Small intestine (tissue), 7 donors: ENCODE measurements at regions not wholly inside any gene's neighbourhood (a gene's known extent, or its start where the extent isn't known, plus 50 kb on each side); places are given as distances from the start of the nearest gene placed in this dataset.

Experiments
- DNase-seq, 2 donors: peaks; one replicate each; pipeline versions ENCODE4 v3.0.0 to v3.0.0-alpha.2; 2013
- FAIRE-seq: peaks from 2 replicates; lab custom pipeline; 2012; peaks lifted over from hg19 to GRCh38; lab: Jason Lieb, UNC
- H3K27ac ChIP-seq, 3 donors: one replicate each; pipeline ENCODE4 v1.5.1; 2013; ENCODE audit warnings: low read length in 2 of 3, mild to moderate bottlenecking in 2 of 3, control low read depth in 1 of 3, inconsistent platforms in 1 of 3, low read depth in 1 of 3, moderate library complexity in 1 of 3
- H3K27me3 ChIP-seq, 3 donors: one replicate each; pipeline ENCODE4 v1.6.1; 2013; ENCODE audit warnings: low read length in 3 of 3, inconsistent platforms in 1 of 3; ENCODE audit not compliant: control insufficient read depth in 3 of 3, insufficient read depth in 3 of 3
- H3K36me3 ChIP-seq, 3 donors: one replicate each; pipeline ENCODE4 v1.6.1; 2013; ENCODE audit warnings: low read length in 3 of 3, inconsistent platforms in 1 of 3, low read depth in 1 of 3, mild to moderate bottlenecking in 1 of 3, moderate library complexity in 1 of 3; ENCODE audit not compliant: control insufficient read depth in 3 of 3, insufficient read depth in 2 of 3
- H3K4me1 ChIP-seq, 3 donors: one replicate each; pipeline ENCODE4 v1.6.1; 2013; ENCODE audit warnings: low read length in 2 of 3, inconsistent platforms in 1 of 3, low read depth in 1 of 3, mild to moderate bottlenecking in 1 of 3, moderate library complexity in 1 of 3; ENCODE audit not compliant: control insufficient read depth in 3 of 3, insufficient read depth in 2 of 3
- H3K4me3 ChIP-seq, 3 donors: one replicate each; pipeline ENCODE4 v1.5.1; 2013; ENCODE audit warnings: low read length in 3 of 3, control low read depth in 1 of 3, inconsistent platforms in 1 of 3, low read depth in 1 of 3, mild to moderate bottlenecking in 1 of 3, moderate library complexity in 1 of 3
- H3K9me3 ChIP-seq, 2 donors: one replicate each; pipeline ENCODE4 v1.6.1; 2013; ENCODE audit warnings: low read depth in 1 of 2, low read length in 1 of 2; ENCODE audit not compliant: control insufficient read depth in 2 of 2, insufficient read depth in 1 of 2
- WGBS, 3 donors: extraction: QIAGEN DNeasy Blood & Tissue Kit; methylation state at CpG; one replicate each; pipeline ENCODE4 v1.1.7; 2013; 5-methylcytosine and 5-hydroxymethylcytosine counted together
- donor health status: healthy with polysubstance abuse.
- donor health status: control.
- donor health status: control.
- donor health status: Bipolar disorder and iron deficiency.
- donor health status: healthy.

DNA sequence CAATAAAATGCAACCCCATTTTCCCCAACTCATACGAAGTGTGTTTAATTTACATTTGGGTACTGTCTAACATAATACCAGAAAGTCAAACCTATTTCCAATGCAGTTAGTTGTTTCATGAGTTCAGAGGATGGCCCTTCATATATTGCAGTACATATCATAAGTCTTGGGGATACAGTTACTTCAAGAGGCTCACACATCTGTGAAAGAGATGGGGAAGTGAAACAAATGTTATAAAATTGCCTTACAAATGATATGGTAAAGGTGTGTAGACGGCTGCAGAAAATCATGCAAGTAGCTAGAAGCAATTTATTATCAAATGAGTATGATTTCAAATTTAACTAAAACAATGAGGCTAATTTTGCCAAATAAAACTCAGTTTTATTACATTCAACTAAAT is 219.0 kb upstream of the CDH12 start:
- FAIRE-seq (no peak), DNase-seq (no peak)
- no peaks in the 10 kb centered on the region for H3K9me3 ChIP-seq
- no peak overlapping the region for H3K27ac ChIP-seq
- H3K36me3 ChIP-seq, result no peaks in the 10 kb centered on the region
- no peaks in the 10 kb centered on the region for H3K4me1 ChIP-seq
- 66 to 77% (median 75%) methylated on average over 2 of the region's 2 CpGs for WGBS, 3 donors
- no peak overlapping the region for H3K4me3 ChIP-seq
- H3K27me3 ChIP-seq, result no peaks in the 10 kb centered on the region

DNA sequence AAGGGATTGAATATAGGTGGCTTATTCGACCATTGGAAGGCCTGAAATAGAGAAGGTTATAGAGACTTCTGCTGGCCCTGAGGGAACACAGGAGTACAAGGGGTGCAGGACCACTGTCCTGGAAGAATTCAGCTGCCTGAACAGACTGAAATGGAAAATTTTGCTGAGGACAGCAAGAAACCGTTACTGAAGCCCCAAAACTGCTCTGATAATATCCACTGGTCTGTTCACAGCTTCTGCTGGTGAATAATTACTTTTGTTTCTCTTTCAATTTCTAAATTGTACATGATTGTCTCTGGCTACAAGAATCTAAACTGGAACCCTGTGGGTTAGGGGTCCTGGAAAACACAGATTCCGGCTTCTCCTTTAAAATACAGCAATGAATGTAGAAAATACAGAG is 218.5 kb upstream of the CDH12 start:
- Histone ChIP-seq H3K27ac (no peak overlapping the region), H3K27me3 (no peaks in the 10 kb centered on the region), H3K36me3 (no peaks in the 10 kb centered on the region), H3K4me3 (no peak overlapping the region), H3K9me3 (no peaks in the 10 kb centered on the region), H3K4me1 (no peaks in the 10 kb centered on the region)
- DNase-seq (no peak), FAIRE-seq (no peak)
- WGBS, 3 donors, result 53 to 66% (median 58%) methylated on average over 3 of the region's 3 CpGs

DNA sequence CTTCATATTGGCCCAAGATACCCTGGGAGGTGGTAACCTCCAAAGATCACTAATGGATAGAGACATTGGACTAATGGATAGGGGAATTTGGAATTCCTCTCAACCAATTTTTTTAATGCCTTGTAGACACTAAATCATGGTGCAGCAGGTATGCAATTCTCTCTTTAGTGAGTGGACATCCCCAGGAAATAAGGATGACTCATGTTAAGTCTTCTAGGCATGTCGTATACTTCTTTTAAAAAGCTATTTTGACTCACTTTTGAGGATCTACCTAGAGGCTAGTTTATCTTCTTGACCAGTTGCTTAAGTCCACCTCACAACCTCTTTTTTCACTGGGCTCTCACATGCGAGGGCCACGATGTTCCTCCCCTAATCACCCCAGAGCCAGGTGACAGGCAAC is 211.6 kb upstream of the CDH12 start:
- no peak overlapping the region for H3K4me3 ChIP-seq
- 81 to 89% (median 85%) methylated on average over 3 of the region's 3 CpGs for WGBS, 3 donors

DNA sequence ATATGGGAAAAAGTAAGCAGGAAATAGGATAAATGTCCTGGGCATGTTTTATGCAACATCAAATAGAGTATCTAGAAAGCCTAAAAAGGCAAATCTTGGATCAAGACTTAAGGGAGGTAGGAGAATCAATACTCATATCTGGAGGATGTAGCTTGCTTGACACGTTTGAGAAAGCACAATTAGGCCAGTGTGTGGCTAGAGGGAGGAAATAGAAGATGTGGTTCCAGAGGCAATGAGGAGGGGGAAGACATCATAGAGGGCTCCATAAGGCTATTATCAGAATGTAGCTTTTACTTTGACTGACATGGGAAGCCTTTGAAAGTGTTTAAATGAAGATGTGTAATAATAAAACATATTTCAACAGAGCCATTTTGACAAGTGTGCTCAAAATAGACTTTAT is 200.7 kb upstream of the CDH12 start:
- FAIRE-seq, result no peak
- Histone ChIP-seq H3K27me3 (no peaks in the 10 kb centered on the region), H3K4me1 (no peaks in the 10 kb centered on the region), H3K27ac (no peak overlapping the region), H3K4me3 (no peak overlapping the region), H3K9me3 (no peaks in the 10 kb centered on the region), H3K36me3 (no peaks in the 10 kb centered on the region)
- DNase-seq, result no peak
- WGBS, 3 donors, result 6 to 19% (median 17%) methylated on average over 1 of the region's 1 CpG

More for the DNA sequence above, 211.6 kb upstream of the CDH12 start:
- no peaks in the 10 kb centered on the region for H3K4me1 ChIP-seq
- no peaks in the 10 kb centered on the region for H3K27me3 ChIP-seq
- DNase-seq (no peak), FAIRE-seq (no peak)
- no peak overlapping the region for H3K27ac ChIP-seq
- H3K9me3 ChIP-seq, result no peaks in the 10 kb centered on the region
- no peaks in the 10 kb centered on the region for H3K36me3 ChIP-seq

DNA sequence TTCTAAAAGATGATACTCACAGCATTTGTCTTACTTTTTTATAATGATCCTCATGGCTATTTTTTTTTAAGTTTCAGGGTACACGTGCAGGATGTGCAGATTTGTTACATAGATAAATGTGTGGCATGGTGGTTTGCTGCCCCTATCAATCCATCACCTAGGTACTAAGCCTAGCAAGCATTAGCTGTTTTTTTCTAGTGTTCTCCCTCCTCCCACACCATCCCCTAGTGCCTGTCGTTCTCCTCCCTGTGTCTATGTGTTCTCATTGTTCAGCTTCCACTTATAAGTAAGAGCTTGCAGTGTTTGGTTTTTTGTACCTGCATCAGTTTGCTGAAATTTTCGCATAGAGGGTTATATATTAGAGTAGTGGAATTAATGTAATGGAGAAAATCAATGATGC is 189.1 kb upstream of the CDH12 start:
- H3K4me1 ChIP-seq, result no peaks in the 10 kb centered on the region
- no peaks in the 10 kb centered on the region for H3K27me3 ChIP-seq
- FAIRE-seq, result no peak
- no peaks in the 10 kb centered on the region for H3K36me3 ChIP-seq
- no peak for DNase-seq
- H3K9me3 ChIP-seq, result no peaks in the 10 kb centered on the region
- no peak overlapping the region for H3K27ac ChIP-seq
- 20 to 30% (median 22%) methylated on average over 3 of the region's 3 CpGs for WGBS, 3 donors
- H3K4me3 ChIP-seq, result no peak overlapping the region

DNA sequence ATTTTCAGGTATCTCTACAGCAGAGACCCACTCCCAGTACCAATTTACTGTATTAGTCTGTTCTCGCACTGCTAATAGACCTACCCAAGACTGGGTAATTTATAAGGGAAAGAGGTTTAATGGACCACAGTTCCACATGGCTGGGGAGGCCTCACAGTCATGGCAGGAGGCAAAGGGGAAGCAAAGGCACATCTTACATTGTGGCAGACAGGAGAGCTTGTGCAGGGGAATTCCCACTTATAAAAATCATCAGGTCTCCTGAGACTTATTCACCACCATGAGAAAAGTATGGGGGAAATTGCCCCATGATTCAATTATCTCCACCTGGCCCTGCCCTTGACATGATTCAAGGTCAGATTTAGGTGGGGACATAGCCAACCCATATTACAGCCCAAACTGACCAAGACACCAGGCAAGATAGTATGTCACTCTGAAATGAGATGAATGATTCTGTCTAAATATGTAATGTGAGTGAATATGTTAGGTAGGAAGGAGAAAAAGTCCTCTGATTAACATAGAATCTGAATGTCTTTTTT is 182.5 kb upstream of the CDH12 start:
- WGBS, 3 donors, result 42 to 91% (median 88%) methylated on average over 1 of the region's 1 CpG
- FAIRE-seq, result no peak

DNA sequence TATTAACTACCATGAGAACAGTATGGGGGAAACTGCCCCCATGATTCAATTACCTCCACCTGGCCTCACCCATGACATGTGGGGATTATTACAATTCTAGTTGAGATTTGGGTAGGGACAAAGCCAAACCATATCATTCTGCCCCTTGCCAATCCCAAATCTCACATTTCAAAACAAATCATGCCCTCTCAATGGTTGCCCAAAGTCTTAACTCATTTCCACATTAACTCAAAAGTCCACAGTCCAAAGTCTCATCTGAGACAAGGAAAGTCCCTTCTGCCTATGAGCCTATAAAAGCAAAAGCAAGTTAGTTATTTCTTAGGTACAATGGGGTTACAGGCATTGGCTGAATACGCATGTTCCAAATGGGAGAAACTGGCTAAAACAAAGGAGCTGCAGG is 180.7 kb upstream of the CDH12 start:
- Histone ChIP-seq H3K9me3 (peaks cover 0 to 4% of the 10 kb centered on the region in 2 donors), H3K4me1 (no peaks in the 10 kb centered on the region), H3K36me3 (no peaks in the 10 kb centered on the region), H3K27ac (no peak overlapping the region), H3K4me3 (no peak overlapping the region), H3K27me3 (no peaks in the 10 kb centered on the region)
- 35 to 79% (median 36%) methylated on average over 1 of the region's 1 CpG for WGBS, 3 donors
- DNase-seq (no peak), FAIRE-seq (no peak)

More for the DNA sequence above, 182.5 kb upstream of the CDH12 start:
- Histone ChIP-seq H3K4me1 (no peaks in the 10 kb centered on the region), H3K27me3 (no peaks in the 10 kb centered on the region), H3K27ac (no peak overlapping the region), H3K36me3 (no peaks in the 10 kb centered on the region), H3K4me3 (no peak overlapping the region), H3K9me3 (peaks cover 0 to 4% of the 10 kb centered on the region in 2 donors)
- DNase-seq, result no peak

DNA sequence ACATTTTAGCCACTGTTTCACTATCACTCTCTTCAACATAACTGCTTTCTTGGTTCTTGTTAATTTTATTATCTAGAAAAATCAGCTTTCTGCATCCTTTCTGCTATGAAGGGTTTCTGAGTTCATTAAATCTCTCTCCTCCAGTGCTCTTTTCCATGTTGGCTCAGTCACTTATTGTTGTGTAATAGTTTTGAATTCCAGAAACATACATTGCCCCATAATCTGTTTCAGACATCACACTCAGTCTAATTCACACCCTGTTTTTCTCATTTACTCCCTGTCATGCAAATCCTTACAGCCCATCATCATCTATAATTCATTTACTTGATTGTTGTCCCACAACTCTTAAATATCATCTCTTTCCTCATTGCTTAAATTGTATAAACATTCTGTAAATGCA is 176.1 kb upstream of the CDH12 start:
- no peak for FAIRE-seq

DNA sequence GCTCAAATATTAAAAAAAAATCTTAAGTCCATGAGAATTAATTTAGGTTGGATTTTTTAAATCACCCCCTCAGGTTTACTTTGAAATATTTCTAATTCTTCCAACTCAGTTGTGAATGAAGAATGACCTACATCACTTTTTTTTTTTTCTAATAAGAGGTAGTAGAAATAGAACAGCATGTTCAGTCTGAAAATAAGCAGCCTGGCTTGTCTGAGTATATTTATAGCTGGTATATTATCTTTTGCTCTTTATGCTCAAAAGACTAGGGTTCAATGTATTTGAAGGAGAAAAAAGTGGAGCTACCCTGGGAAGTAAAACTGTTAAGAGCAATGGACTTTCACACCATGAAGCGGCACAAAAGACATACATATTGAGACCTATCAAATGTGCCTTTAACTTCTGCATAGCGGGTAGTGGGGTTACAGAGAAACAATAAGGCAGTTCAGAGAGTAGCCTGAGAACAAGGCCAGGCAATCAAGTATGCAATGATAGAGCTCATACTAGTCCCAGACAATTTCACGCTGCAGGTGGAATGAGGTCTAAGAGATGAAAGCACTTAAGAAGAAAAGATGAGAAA is 175.4 kb upstream of the CDH12 start:
- no peak overlapping the region for H3K27ac ChIP-seq
- H3K27me3 ChIP-seq, result no peaks in the 10 kb centered on the region
- H3K4me1 ChIP-seq, result no peaks in the 10 kb centered on the region
- no peak overlapping the region for H3K4me3 ChIP-seq
- FAIRE-seq (no peak), DNase-seq (no peak)
- H3K9me3 ChIP-seq, result no peaks in the 10 kb centered on the region
- whole genome bisulfite sequencing, 3 donors, result 93 to 95% (median 95%) methylated on average over 3 of the region's 3 CpGs
- no peaks in the 10 kb centered on the region for H3K36me3 ChIP-seq

More for the DNA sequence above, 176.1 kb upstream of the CDH12 start:
- H3K27ac ChIP-seq, result no peak overlapping the region
- H3K4me3 ChIP-seq, result no peak overlapping the region
- peaks cover 0 to 2% of the 10 kb centered on the region in 2 donors for H3K9me3 ChIP-seq
- H3K4me1 ChIP-seq, result no peaks in the 10 kb centered on the region
- no peak for DNase-seq
- no peaks in the 10 kb centered on the region for H3K27me3 ChIP-seq
- H3K36me3 ChIP-seq, result no peaks in the 10 kb centered on the region
